ENCODE measurements at regions not wholly inside any gene's neighbourhood (a gene's known extent, or its start where the extent isn't known, plus 50 kb on each side); places are given as distances from the start of the nearest gene placed in this dataset.
"Not testable (repeated sequence)": the region's sequence is repeated elsewhere in the genome, so short reads cannot be mapped to it uniquely, and the experiment has no call there.

DNA sequence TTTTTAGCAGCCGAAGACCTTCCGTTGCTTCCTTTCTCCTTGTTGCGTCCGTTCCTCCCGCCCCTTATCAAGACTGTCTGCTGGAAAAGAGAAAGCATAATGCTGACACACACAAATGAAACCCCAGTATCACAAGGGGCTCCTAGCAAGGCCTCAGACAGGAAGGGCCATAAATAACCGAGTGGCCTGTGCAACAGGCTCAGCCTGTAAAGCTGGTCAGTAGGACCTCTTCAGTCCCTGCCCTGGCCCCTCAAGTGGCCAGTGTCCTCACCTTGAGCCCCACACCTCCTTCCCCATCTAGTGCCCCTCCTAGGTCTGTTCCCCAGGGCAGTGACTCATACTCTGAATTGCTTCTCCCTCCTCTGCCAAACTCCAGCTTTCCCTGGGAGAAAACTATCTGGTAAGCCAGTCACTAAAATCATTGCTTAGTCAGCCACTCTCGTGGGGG lies 174.6 kb upstream of the IL12B start:
- peak; percentile 2 for DNase-seq

DNA sequence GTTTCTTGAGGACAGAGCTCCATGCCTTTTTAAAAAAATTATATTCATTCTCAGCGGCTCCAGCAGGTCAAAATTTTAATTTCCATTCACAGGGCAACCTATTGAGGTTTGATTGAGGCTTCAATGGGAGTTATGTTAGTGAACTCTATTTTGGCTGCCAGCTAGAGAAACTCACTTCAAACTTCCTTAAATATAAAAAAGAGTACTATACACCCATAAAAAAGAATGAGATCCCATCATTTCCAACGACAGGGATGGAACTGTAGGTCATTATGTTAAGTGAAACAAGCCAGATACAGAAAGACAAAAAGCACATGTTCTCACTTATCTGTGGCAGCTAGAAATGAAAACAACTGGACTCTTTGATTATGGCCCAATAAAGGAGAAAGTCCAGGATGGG lies 176.8 kb upstream of the IL12B start:
- no peak for DNase-seq

- DNase-seq = no peak
Observed at GRCh38 chr5:159507661-159508060, 177.4 kb upstream of the IL12B start.

DNA sequence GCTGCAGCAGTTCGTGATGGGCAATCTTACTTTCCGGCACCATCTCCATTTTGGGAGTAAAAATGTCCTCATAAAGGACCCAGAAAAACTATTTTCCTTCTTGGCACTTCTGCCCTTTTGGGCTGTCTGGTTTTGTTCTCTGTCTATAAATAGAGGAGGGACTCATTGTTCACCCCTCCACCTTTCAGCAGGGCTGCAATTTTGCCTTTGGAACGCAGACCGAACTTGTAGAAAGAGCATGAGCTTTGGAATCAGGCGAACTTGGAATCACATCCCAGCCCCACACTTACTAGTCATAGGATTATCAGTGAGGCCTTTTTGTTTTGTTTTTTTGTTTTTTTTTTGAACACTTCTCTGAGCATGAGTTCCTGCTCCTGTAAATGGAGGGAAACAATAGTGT lies 178.1 kb upstream of the IL12B start:
- no peak for DNase-seq

DNA sequence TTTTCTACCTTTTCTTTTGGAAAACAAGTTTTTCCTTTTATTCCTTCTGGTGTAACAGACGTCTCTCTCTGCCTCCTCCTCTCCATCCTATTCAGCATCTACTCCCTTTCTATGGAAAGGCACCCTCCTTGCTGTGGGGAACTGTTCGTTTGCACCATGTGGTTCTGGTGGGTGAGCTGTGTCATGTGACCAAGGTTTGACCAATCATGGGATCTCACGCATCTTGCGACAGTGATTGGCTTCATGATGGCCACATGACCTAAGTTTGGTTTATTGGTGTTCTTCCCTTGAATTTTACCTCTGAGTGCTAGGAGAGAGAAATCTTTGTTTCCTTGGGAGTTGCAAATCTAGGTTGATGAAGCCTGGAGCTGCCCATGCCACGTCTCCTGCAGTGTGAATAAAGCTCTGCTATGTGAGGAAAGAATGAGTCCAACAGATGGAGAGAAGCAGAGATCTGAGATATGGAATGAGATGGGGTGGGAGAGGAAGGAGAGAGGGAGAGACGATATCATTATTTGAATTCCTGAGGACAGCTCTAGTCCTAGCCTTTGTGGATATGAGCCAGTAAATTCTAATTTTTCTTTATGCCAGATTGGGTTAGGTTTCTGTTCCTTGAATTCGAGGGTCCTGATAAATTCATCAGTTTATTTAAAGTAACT lies 178.8 kb upstream of the IL12B start:
- no peak for DNase-seq

GRCh38 chr5:159510282-159510681 lies 180.0 kb upstream of the IL12B start:
- DNase-seq = peak; percentile 7

GRCh38 chr5:159511570-159511969 lies 181.3 kb upstream of the IL12B start:
- DNase-seq = no peak

DNA sequence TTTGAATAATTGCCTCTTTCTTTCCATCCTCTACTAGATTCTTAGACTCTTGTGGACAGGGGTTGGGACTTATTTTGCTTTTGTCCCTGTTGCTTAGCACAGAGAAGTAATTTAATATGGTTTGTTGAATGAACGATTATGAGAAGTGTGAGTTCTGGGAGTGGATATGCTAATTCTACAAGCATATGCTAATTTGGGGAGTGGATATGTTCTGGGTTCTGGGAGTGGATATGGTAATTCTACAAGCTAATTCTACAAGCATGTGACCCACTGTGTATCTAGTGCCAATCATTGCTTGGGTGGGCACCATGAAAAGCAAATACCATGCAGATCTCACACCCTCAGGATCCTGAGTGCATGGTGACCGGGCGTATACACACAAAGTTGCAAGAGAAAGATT lies 181.8 kb upstream of the IL12B start:
- DNase-seq = no peak

DNA sequence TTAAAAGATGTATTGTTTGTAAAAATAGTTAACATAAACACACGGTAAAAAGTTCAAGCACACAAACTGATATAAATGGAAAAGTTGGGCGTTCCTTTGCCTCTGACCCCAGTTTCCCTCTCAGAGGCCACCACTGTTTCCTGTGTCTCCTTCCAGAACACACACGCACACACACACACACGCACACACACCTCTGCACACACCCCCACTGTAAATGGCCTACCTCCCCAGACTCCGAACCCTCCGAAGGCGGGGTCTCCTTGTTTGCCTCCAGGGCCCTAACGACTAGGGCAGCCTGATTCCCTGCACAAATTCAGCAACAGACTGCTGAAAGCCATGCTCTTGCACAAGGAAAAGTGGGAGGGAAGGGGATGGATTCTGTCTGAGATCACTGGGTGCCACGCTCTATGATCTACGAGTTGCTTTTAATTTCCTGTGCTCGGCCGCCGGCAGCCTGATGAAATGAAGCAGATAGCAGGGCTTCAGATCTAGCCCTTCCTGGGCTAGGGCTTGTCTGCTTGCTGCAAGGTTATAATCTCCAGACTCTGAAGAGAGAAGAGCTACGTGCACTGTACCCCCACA lies 184.0 kb upstream of the IL12B start:
- no peak for DNase-seq

- DNase-seq = no peak
Observed at GRCh38 chr5:159515197-159515596, 184.9 kb upstream of the IL12B start.

DNA sequence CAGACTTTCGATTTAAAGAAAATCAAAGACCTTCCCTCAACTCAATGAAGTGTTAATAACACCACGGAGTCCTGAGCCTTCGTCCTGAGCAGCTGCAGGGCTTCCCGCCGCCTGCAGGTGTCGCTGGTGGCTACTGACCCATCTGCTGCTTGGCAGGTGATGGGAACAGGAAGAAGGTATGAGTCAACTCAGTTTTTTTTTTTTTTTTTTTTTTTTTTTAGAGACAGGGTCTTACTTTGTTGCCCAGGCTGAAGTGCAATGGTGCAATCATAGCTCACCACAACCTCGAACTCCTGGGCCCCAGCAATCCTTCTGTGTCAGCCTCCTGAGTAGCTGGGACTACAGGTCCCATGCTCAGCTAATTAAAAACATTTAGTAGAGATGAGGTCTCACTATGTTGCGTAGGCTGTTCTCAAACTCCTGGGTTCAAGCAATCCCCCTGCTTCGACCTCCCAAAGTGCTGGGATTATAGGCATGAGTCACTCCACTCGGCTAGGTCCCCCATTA lies 185.7 kb upstream of the IL12B start:
- DNase-seq = peak; percentile 18

- DNase-seq = no peak
Observed at GRCh38 chr5:159518371-159518770, 188.1 kb upstream of the IL12B start.

- DNase-seq = no peak
Observed at GRCh38 chr5:159519365-159519764, 189.1 kb upstream of the IL12B start.

- no peak for DNase-seq
Observed at GRCh38 chr5:159522841-159523240, 192.6 kb upstream of the IL12B start.

GRCh38 chr5:159524279-159524678 lies 194.0 kb upstream of the IL12B start:
- not testable (repeated sequence) for DNase-seq

- DNase-seq = no peak
Observed at GRCh38 chr5:159525117-159525516, 194.8 kb upstream of the IL12B start.

DNA sequence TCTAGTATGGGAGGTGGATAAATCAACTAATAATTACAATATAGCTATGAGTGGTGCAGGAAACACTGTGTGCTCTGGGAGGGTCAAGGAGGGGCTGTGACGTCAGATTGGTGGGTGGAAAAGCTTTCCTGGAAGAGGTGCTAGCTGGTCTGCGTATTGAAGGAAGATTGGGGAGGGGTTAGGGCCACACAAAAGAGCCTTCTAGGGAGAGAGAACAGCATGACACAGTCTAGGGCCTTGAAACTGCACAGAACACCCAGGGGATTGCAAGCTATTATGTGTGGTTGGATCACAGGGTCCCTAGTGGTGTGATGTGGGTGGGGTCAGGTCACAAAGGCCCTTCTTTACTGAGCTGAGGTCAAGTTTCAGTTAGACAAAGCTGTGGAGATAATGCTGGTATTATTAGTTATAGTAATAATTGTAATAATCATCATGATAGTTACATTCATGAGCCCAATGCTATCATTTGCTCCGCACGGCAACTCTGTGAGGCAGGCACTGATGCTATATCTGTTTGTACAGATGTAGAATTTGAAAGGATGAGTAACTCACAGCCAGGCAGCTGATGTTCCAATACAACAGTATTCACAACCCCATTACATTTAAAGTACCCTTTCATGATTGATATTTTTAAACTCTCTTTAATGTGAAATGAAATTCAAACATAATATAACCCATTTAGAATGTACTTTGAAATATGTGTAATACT lies 197.4 kb upstream of the IL12B start:
- DNase-seq = no peak

GRCh38 chr5:159531554-159532105 lies 201.3 kb upstream of the IL12B start:
- no peak for DNase-seq

- no peak for DNase-seq
Observed at GRCh38 chr5:159533197-159533596, 202.9 kb upstream of the IL12B start.

- no peak for DNase-seq
Observed at GRCh38 chr5:159536166-159536565, 205.9 kb upstream of the IL12B start.

DNA sequence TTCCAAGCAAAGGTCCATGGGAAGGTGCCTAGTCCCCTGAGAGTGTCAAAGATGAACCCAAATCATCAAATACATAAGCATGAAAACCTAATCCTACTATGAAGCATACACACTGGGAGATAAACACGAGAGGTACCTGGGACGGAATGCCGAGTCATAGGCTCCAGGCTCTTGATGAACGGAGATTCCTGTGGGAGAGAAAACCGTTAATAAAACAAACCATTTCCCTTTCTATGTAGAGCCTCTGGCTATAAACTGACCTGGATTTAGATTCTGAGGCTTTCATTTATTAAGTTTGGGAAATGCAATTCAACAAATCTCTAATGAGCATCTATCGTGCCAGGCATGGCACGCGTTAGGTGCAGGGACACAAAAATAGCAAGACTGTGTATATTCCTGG lies 206.4 kb upstream of the IL12B start:
- DNase-seq = no peak

DNA sequence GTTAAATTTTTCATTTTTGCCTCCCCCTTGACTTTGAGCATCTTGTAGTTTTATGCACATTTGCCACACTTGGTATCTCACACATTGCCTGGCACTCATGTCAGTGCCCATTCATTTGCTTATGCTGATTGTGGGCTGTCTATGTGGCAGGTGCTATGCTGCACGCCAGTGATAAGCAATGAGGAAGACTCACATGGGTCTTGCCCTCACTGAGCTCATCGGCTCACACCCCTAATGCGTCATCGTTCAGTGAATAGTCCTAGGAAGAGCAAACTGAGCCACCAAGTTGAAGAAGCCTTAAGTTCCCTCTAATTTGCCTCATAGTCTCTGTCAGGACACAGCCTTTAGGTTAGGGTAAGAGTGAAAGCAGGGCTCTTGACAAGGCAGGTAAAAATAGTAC lies 209.4 kb upstream of the IL12B start:
- no peak for DNase-seq

DNA sequence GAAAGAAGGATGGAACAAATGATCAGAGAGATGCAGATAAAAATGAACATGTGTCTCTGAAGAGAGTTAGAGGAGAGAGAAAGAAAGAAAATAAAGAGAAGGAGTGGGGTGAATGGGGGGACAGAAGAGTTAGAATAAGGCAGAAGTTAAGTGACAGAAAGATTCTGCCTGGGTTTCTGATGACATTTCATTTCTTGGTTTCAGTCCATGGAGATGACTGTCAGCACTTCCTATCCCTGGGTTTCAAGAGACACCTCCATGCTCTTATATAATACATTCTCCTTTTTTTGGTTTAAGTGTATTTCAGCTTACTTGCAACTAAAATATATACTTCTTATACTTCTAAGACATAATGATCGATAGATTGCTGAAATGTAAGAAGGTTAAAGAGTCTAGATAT lies 213.0 kb upstream of the IL12B start:
- DNase-seq = no peak

DNA sequence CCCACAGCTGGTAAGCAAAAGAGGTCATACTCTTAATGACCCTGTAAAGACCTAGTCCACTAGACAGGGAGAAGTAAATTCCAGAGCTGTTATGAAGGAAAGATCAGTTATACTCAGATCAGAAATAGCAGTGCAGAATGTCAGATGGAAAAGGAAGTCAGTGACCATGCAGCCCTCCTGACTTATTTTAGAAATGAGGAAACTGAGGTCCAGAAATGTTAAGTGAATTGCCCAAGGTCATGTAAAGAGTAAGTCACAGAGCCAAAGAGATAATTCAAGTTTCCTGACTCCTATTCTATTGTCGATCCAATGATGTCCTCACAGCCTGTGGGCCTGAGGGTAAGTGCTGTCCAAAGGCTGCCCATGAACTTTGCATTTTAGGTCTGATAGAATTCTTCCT lies 214.9 kb upstream of the IL12B start:
- no peak for DNase-seq
